ENCODE measurements at regions not wholly inside any gene's neighbourhood (a gene's known extent, or its start where the extent isn't known, plus 50 kb on each side); places are given as distances from the start of the nearest gene placed in this dataset.

DNA sequence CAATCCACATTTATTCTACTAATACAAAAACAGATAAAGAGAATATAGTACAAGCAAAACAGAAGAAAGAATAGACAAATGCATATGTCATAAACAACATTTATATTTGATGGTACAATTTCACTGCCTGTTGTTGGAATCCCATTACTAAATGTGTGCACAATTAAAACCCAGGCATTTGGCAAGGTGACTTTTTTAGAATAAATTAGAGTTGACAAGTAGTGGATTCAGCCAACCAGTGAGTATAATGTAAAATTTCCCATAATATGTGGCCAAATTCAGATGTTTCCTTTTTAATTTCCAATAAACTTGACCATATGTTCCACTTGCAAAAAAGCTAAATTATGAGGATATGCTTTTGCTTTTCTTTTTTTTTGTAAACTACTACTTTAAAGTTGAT, 1578.8 kb downstream of the OLFM4 start:
- Histone ChIP-seq H4K91ac (replicated peaks; ENCODE audit: insufficient read length, low read length) (no peak overlapping the region), H4K8ac (ENCODE audit: extremely low read depth, insufficient read depth, low read length) (no peak overlapping the region), H2AFZ (ENCODE audit: low read length) (no peak overlapping the region), H3K27ac (ENCODE audit: low read depth, low read length) (no peak overlapping the region), H3K79me2 (ENCODE audit: control insufficient read depth in 1 of 2, insufficient read depth in 2 of 2, low read length in 2 of 2) (no peaks in the 10 kb centered on the region), H3K9me3 (ENCODE audit: insufficient read depth in 2 of 2, low read depth in 1 of 2, low read length in 1 of 2) (no peaks in the 10 kb centered on the region), H3K4me3 (ENCODE audit: extremely low read depth in 1 of 4, insufficient read depth in 2 of 4, low read depth in 3 of 4, low read length in 4 of 4) (no peak overlapping the region), H3K27me3 (replicated peaks in 1 of 4; ENCODE audit: control insufficient read depth in 3 of 4, extremely low read depth in 1 of 4, insufficient read depth in 3 of 4, low read length in 3 of 4) (no peaks in the 10 kb centered on the region), H2BK12ac (ENCODE audit: low read depth, low read length) (no peak overlapping the region), H2BK15ac (ENCODE audit: low read length) (no peak overlapping the region), H2BK120ac (replicated peaks; ENCODE audit: low read depth, low read length) (no peak overlapping the region), H3K79me1 (ENCODE audit: low read depth, low read length) (no peaks in the 10 kb centered on the region), H2AK5ac (ENCODE audit: low read depth, low read length) (no peak overlapping the region), H3K4ac (replicated peaks; ENCODE audit: insufficient read length, low read depth, low read length) (no peak overlapping the region), H3K23me2 (ENCODE audit: low read depth, low read length) (no peaks in the 10 kb centered on the region), H3K4me2 (ENCODE audit: insufficient read depth in 1 of 2, low read depth in 2 of 2, low read length in 2 of 2) (no peak overlapping the region), H2BK20ac (ENCODE audit: low read length) (no peak overlapping the region), H3K36me3 (ENCODE audit: control insufficient read depth in 2 of 4, insufficient read depth in 4 of 4, low read length in 3 of 4) (no peaks in the 10 kb centered on the region), H3K18ac (ENCODE audit: extremely low read depth, low read length) (no peak overlapping the region), H3K23ac (ENCODE audit: insufficient read length) (no peak overlapping the region), H3K14ac (ENCODE audit: insufficient read length) (no peak overlapping the region), H3K4me1 (replicated peaks in 1 of 4; ENCODE audit: control insufficient read depth in 3 of 4, insufficient read depth in 4 of 4, low read length in 3 of 4) (peaks cover 0 to 3% (median 0%) of the 10 kb centered on the region in 4 experiments; a peak in 2 of 7 replicates), H3K9ac (replicated peaks in 1 of 4; ENCODE audit: extremely low read depth in 1 of 4, low read depth in 3 of 4, low read length in 3 of 4) (no peak overlapping the region), H4K5ac (ENCODE audit: insufficient read length, low read depth, low read length) (no peak overlapping the region), H4K20me1 (replicated peaks in 1 of 2; ENCODE audit: control insufficient read depth in 1 of 2, insufficient read depth in 2 of 2, low read length in 2 of 2) (no peaks in the 10 kb centered on the region), H2BK5ac (ENCODE audit: low read depth, low read length) (no peak overlapping the region), H3K56ac (replicated peaks; ENCODE audit: insufficient read length, low read depth, low read length) (no peak overlapping the region)
- DNase-seq (ENCODE audit: low read depth in 1 of 2, low spot score in 2 of 2) (no peak), FAIRE-seq (no peak)
- TF ChIP-seq RBBP5 (IDR thresholded peaks at IDR 0.05; ENCODE audit: borderline replicate concordance, low read depth, low read length) = no peak
- TF ChIP-seq POU5F1 (IDR thresholded peaks at IDR 0.05; ENCODE audit: low read depth, low read length) = no peak
- no peak for TF ChIP-seq PHF8 (conservative IDR thresholded peaks at IDR 0.05; ENCODE audit: low read depth, low read length)
- no peak for TF ChIP-seq SP4 (IDR thresholded peaks at IDR 0.05; ENCODE audit: low read length)
- no peak for TF ChIP-seq NANOG (IDR thresholded peaks at IDR 0.05; ENCODE audit: insufficient read depth, low read depth, low read length, poor library complexity, severe bottlenecking)
- no peak for TF ChIP-seq SP1 (IDR thresholded peaks at IDR 0.05; ENCODE audit: low read depth, low read length)
- TF ChIP-seq, protein P1, sequence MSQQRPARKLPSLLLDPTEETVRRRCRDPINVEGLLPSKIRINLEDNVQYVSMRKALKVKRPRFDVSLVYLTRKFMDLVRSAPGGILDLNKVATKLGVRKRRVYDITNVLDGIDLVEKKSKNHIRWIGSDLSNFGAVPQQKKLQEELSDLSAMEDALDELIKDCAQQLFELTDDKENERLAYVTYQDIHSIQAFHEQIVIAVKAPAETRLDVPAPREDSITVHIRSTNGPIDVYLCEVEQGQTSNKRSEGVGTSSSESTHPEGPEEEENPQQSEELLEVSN (IDR thresholded peaks at IDR 0.05) = no peak
- TF ChIP-seq, protein P2, sequence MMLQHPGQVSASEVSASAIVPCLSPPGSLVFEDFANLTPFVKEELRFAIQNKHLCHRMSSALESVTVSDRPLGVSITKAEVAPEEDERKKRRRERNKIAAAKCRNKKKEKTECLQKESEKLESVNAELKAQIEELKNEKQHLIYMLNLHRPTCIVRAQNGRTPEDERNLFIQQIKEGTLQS (IDR thresholded peaks at IDR 0.05; ENCODE audit: insufficient read depth, low read depth, low read length) = no peak
- ChIA-PET POLR2A (ENCODE audit: partially characterized antibody) (no interaction called here), CTCF (ENCODE audit: partially characterized antibody) (no interaction called here)

Measured in H1 (cell line).